Mammary epithelial cell (primary cell): ENCODE measurements at regions not wholly inside any gene's neighbourhood (a gene's known extent, or its start where the extent isn't known, plus 50 kb on each side); places are given as distances from the start of the nearest gene placed in this dataset.

Experiments used
- CTCF ChIP-seq, 2 donors: IDR thresholded peaks in 1 of 2; conservative IDR thresholded peaks in 1 of 2; 2 replicates each; pipeline ENCODE4 v1.5.1; 2011 to 2012; ENCODE audit warnings: inconsistent platforms in 2 of 2, low read length in 2 of 2, mild to moderate bottlenecking in 2 of 2, control low read depth in 1 of 2, low read depth in 1 of 2; ENCODE audit not compliant: insufficient read depth in 1 of 2; ENCODE audit errors: extremely low read depth in 1 of 2
- EZH2 ChIP-seq: IDR thresholded peaks from 2 replicates; pipeline ENCODE4 v1.6.1; 2012; ENCODE audit warnings: low read length, inconsistent platforms, borderline replicate concordance

GRCh38 chr2:76257802-76258201 is 547.1 kb upstream of the GCFC2 start:
- TF ChIP-seq CTCF (conservative IDR thresholded peaks at IDR 0.05 in 1 of 2, IDR thresholded peaks at IDR 0.05 in 1 of 2; ENCODE audit: extremely low read depth in 1 of 2, insufficient read depth in 1 of 2, low read depth in 1 of 2, low read length in 2 of 2), result no peak
- no peak for TF ChIP-seq EZH2
